Body of pancreas (tissue), 4 donors: ENCODE measurements at regions not wholly inside any gene's neighbourhood (a gene's known extent, or its start where the extent isn't known, plus 50 kb on each side); places are given as distances from the start of the nearest gene placed in this dataset.

Experiments
- CTCF ChIP-seq, 7 experiments: fragments of 450-650 bp in 4 of 7; fragments of 200-600 bp in 3 of 7; sonication (generic) in 3 of 7; IDR thresholded peaks; one replicate each; pipeline ENCODE4 v1.5.1; 2016 to 2019; ENCODE audit warnings: antibody characterized with exemption in 7 of 7
- POLR2A ChIP-seq, 3 donors: fragments of 450-650 bp; IDR thresholded peaks; one replicate each; pipeline ENCODE4 v1.6.1; 2016; ENCODE audit warnings: antibody characterized with exemption in 3 of 3, mild to moderate bottlenecking in 2 of 3

GRCh38 chr10:78699971-78700370 is 368.8 kb upstream of the ZMIZ1 start:
- TF ChIP-seq CTCF (IDR thresholded peaks at IDR 0.05) = no peak
- TF ChIP-seq POLR2A (IDR thresholded peaks at IDR 0.05) = no peak
